ENCODE measurements at regions not wholly inside any gene's neighbourhood (a gene's known extent, or its start where the extent isn't known, plus 50 kb on each side); places are given as distances from the start of the nearest gene placed in this dataset.
"Not testable (repeated sequence)": the region's sequence is repeated elsewhere in the genome, so short reads cannot be mapped to it uniquely, and the experiment has no call there.

GRCh38 chr7:121546632-121547543, 150.8 kb upstream of the FAM3C start:
- DNase-seq: no peak
- in situ Hi-C loops (cut with HindIII; ENCODE audit: low pct_ligation_motif_present, low pct_unique_long_range_greater_than_20kb, low sequenced_read_pairs): loop anchor here (25.0 kb wide), 1 partner anchor 185 kb away; no protein-coding TSS in a partner anchor

- in situ Hi-C loops (cut with HindIII; ENCODE audit: low pct_ligation_motif_present, low pct_unique_long_range_greater_than_20kb, low sequenced_read_pairs): loop anchor here (25.0 kb wide), 1 partner anchor 183 kb away; no protein-coding TSS in a partner anchor
- no peak for DNase-seq
Measured at GRCh38 chr7:121545418-121545817, 149.3 kb upstream of the FAM3C start.

GRCh38 chr7:121544726-121545125, 148.6 kb upstream of the FAM3C start:
- in situ Hi-C loops (cut with HindIII; ENCODE audit: low pct_ligation_motif_present, low pct_unique_long_range_greater_than_20kb, low sequenced_read_pairs): loop anchor here (25.0 kb wide), 1 partner anchor 182 kb away; no protein-coding TSS in a partner anchor
- peak; percentile 97 for DNase-seq

GRCh38 chr7:121544238-121544637, 148.1 kb upstream of the FAM3C start:
- in situ Hi-C loops (cut with HindIII; ENCODE audit: low pct_ligation_motif_present, low pct_unique_long_range_greater_than_20kb, low sequenced_read_pairs): loop anchor here (25.0 kb wide), 1 partner anchor 182 kb away; no protein-coding TSS in a partner anchor

GRCh38 chr7:121541457-121541856, 145.3 kb upstream of the FAM3C start:
- in situ Hi-C loops (cut with HindIII; ENCODE audit: low pct_ligation_motif_present, low pct_unique_long_range_greater_than_20kb, low sequenced_read_pairs): loop anchor here (25.0 kb wide), 1 partner anchor 179 kb away; no protein-coding TSS in a partner anchor
- DNase-seq: no peak

More at GRCh38 chr7:121544238-121544637, 148.1 kb upstream of the FAM3C start:
- DNase-seq: no peak

GRCh38 chr7:121540138-121540537, 144.0 kb upstream of the FAM3C start:
- DNase-seq: no peak
- in situ Hi-C loops (cut with HindIII; ENCODE audit: low pct_ligation_motif_present, low pct_unique_long_range_greater_than_20kb, low sequenced_read_pairs): loop anchor here (25.0 kb wide), 1 partner anchor 178 kb away; no protein-coding TSS in a partner anchor

- in situ Hi-C loops (cut with HindIII; ENCODE audit: low pct_ligation_motif_present, low pct_unique_long_range_greater_than_20kb, low sequenced_read_pairs): loop anchor here (25.0 kb wide), 1 partner anchor 175 kb away; no protein-coding TSS in a partner anchor
- DNase-seq: no peak
Measured at GRCh38 chr7:121537031-121537430, 140.9 kb upstream of the FAM3C start.

- no peak for DNase-seq
- in situ Hi-C loops (cut with HindIII; ENCODE audit: low pct_ligation_motif_present, low pct_unique_long_range_greater_than_20kb, low sequenced_read_pairs): loop anchor here (25.0 kb wide), 1 partner anchor 169 kb away; no protein-coding TSS in a partner anchor
Measured at GRCh38 chr7:121531175-121532070, 135.3 kb upstream of the FAM3C start.

- DNase-seq: peak; percentile 100
- in situ Hi-C loops (cut with HindIII; ENCODE audit: low pct_ligation_motif_present, low pct_unique_long_range_greater_than_20kb, low sequenced_read_pairs): loop anchor here (25.0 kb wide), 1 partner anchor 168 kb away; no protein-coding TSS in a partner anchor
Measured at GRCh38 chr7:121530227-121531174, 134.4 kb upstream of the FAM3C start.

- no peak for DNase-seq
- in situ Hi-C loops (cut with HindIII; ENCODE audit: low pct_ligation_motif_present, low pct_unique_long_range_greater_than_20kb, low sequenced_read_pairs): loop anchor here (25.0 kb wide), 1 partner anchor 167 kb away; no protein-coding TSS in a partner anchor
Measured at GRCh38 chr7:121529003-121529402, 132.9 kb upstream of the FAM3C start.

- in situ Hi-C loops (cut with HindIII; ENCODE audit: low pct_ligation_motif_present, low pct_unique_long_range_greater_than_20kb, low sequenced_read_pairs): loop anchor here (25.0 kb wide), 1 partner anchor 164 kb away; no protein-coding TSS in a partner anchor
- DNase-seq: not testable (repeated sequence)
Measured at GRCh38 chr7:121526210-121526609, 130.1 kb upstream of the FAM3C start.

GRCh38 chr7:121525155-121525819, 129.2 kb upstream of the FAM3C start:
- in situ Hi-C loops (cut with HindIII; ENCODE audit: low pct_ligation_motif_present, low pct_unique_long_range_greater_than_20kb, low sequenced_read_pairs): loop anchor here (25.0 kb wide), 1 partner anchor 163 kb away; no protein-coding TSS in a partner anchor
- no peak for DNase-seq

- no peak for DNase-seq
- in situ Hi-C loops (cut with HindIII; ENCODE audit: low pct_ligation_motif_present, low pct_unique_long_range_greater_than_20kb, low sequenced_read_pairs): no loop called here
Measured at GRCh38 chr7:121521711-121522400, 125.7 kb upstream of the FAM3C start.

- DNase-seq: no peak
- in situ Hi-C loops (cut with HindIII; ENCODE audit: low pct_ligation_motif_present, low pct_unique_long_range_greater_than_20kb, low sequenced_read_pairs): no loop called here
Measured at GRCh38 chr7:121520911-121521310, 124.8 kb upstream of the FAM3C start.

GRCh38 chr7:121519548-121520521, 123.7 kb upstream of the FAM3C start:
- in situ Hi-C loops (cut with HindIII; ENCODE audit: low pct_ligation_motif_present, low pct_unique_long_range_greater_than_20kb, low sequenced_read_pairs): no loop called here
- no peak for DNase-seq

Measured in ACHN (cell line).